Thyroid gland (tissue), 4 donors: ENCODE measurements at regions not wholly inside any gene's neighbourhood (a gene's known extent, or its start where the extent isn't known, plus 50 kb on each side); places are given as distances from the start of the nearest gene placed in this dataset.
A peak's percentile ranks its signal among the peaks of the same experiment; 100 is the strongest.

Source experiments
- DNase-seq, 2 donors: peaks; one replicate each; pipeline ENCODE4 v3.0.0-alpha.2; 2019
- H3K27ac ChIP-seq, 3 donors: fragments of 200-600 bp; sonication (generic); 1 replicate in 2 of 3; 2 replicates in 1 of 3; pipeline ENCODE4 v1.5.1; 2016 to 2019; ENCODE audit warnings: mild to moderate bottlenecking in 1 of 3, moderate library complexity in 1 of 3
- H3K27me3 ChIP-seq: fragments of 200-600 bp; sonication (generic); one replicate; pipeline ENCODE4 v1.5.1; 2019
- H3K36me3 ChIP-seq, 2 donors: fragments of 200-600 bp; sonication (generic); one replicate each; pipeline ENCODE4 v1.5.1; 2016 to 2019
- H3K4me1 ChIP-seq, 2 donors: fragments of 200-600 bp; sonication (generic); one replicate each; pipeline ENCODE4 v1.5.1; 2017 to 2019
- H3K4me3 ChIP-seq, 3 donors: fragments of 200-600 bp; sonication (generic); replicated peaks in 1 of 3; 1 replicate in 2 of 3; 2 replicates in 1 of 3; pipeline ENCODE4 v1.5.1; 2016; ENCODE audit warnings: mild to moderate bottlenecking in 1 of 3
- H3K9me3 ChIP-seq: fragments of 200-600 bp; sonication (generic); one replicate; pipeline ENCODE4 v1.5.1; 2017
- POLR2A ChIP-seq, 2 donors: fragments of 450-650 bp; IDR thresholded peaks; one replicate each; pipeline ENCODE4 v1.6.1; 2017; ENCODE audit warnings: antibody characterized with exemption in 2 of 2, mild to moderate bottlenecking in 2 of 2, moderate library complexity in 1 of 2
- WGBS, 2 donors: methylation state at CpG; one replicate each; pipeline ENCODE4 v1.1.5; 2017; 5-methylcytosine and 5-hydroxymethylcytosine counted together
- intact Hi-C: fragments of 100-400 bp; cut with DNase I; formaldehyde crosslinking; loops from one replicate; pipeline ENCODE4 v1.15.1; 2023
- TF ChIP-seq, protein P1 (sequence below), 6 experiments: fragments of 200-600 bp in 3 of 6; fragments of 450-650 bp in 3 of 6; sonication (generic) in 3 of 6; IDR thresholded peaks; one replicate each; pipeline ENCODE4 v1.5.1; 2016 to 2019; ENCODE audit warnings: antibody characterized with exemption in 6 of 6, mild to moderate bottlenecking in 2 of 6, inconsistent platforms in 1 of 6, moderate library complexity in 1 of 6

DNA sequence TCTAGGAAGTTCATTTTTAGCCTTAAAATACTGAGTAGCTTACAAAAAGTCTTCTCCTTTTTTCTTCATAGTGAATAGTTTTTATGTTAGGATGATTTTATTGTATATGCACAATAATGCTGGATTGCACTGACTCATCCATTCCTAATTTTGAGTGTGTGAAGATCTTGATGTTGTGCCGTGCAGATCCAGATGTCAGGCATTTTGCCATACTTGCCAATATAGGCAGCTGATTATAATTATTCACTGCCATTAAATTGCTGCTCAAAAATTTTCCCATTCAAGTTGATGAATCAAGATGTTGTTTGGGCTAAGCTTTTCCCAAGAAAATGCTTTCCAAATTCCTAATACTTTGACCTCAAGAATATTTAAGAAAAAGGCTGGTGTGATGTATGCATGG, 218.3 kb downstream of the AHR start:
- H3K27ac ChIP-seq, result no peak overlapping the region
- H3K27me3 ChIP-seq, result no peaks in the 10 kb centered on the region
- no peak for DNase-seq
- 81 to 91% methylated on average over 1 of the region's 1 CpG for WGBS, 2 donors
- no peaks in the 10 kb centered on the region for H3K36me3 ChIP-seq
- TF ChIP-seq, protein P1, sequence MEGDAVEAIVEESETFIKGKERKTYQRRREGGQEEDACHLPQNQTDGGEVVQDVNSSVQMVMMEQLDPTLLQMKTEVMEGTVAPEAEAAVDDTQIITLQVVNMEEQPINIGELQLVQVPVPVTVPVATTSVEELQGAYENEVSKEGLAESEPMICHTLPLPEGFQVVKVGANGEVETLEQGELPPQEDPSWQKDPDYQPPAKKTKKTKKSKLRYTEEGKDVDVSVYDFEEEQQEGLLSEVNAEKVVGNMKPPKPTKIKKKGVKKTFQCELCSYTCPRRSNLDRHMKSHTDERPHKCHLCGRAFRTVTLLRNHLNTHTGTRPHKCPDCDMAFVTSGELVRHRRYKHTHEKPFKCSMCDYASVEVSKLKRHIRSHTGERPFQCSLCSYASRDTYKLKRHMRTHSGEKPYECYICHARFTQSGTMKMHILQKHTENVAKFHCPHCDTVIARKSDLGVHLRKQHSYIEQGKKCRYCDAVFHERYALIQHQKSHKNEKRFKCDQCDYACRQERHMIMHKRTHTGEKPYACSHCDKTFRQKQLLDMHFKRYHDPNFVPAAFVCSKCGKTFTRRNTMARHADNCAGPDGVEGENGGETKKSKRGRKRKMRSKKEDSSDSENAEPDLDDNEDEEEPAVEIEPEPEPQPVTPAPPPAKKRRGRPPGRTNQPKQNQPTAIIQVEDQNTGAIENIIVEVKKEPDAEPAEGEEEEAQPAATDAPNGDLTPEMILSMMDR (IDR thresholded peaks at IDR 0.05), result no peak
- no peak for TF ChIP-seq POLR2A (IDR thresholded peaks at IDR 0.05)
- H3K4me3 ChIP-seq, result no peak overlapping the region
- no peaks in the 10 kb centered on the region for H3K9me3 ChIP-seq
- intact Hi-C loops, result no loop called here
- peaks cover 9% of the 10 kb centered on the region in 2 donors for H3K4me1 ChIP-seq

DNA sequence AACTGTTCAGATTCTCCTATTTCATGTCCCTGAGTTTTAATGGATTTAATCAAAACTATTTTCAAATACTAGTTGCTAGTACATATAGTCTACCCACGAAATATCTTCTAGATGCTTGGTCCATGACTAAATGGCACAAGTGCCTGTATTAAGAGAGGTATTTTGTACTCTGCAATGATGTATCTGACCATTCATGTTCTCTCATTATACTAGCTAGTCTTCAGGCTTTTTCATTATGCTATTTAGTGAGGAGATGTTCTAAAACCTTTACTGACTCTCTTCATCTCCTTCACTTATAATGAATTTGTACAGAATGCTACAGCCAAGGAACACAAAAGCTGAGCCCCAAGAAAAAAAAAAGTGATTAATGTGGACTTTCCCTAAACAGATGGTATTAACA, 222.5 kb downstream of the AHR start:
- no peak for TF ChIP-seq POLR2A (IDR thresholded peaks at IDR 0.05)
- TF ChIP-seq, protein P1 (IDR thresholded peaks at IDR 0.05), result no peak
- 79 to 91% methylated on average over 1 of the region's 1 CpG for WGBS, 2 donors
- intact Hi-C loops, result no loop called here
- DNase-seq, result no peak
- Histone ChIP-seq H3K27ac (peak overlapping the region in 1 of 3 donors; percentile 67), H3K27me3 (no peaks in the 10 kb centered on the region), H3K9me3 (no peaks in the 10 kb centered on the region), H3K4me3 (no peak overlapping the region), H3K4me1 (peaks cover 18 to 30% of the 10 kb centered on the region in 2 donors), H3K36me3 (no peaks in the 10 kb centered on the region)

DNA sequence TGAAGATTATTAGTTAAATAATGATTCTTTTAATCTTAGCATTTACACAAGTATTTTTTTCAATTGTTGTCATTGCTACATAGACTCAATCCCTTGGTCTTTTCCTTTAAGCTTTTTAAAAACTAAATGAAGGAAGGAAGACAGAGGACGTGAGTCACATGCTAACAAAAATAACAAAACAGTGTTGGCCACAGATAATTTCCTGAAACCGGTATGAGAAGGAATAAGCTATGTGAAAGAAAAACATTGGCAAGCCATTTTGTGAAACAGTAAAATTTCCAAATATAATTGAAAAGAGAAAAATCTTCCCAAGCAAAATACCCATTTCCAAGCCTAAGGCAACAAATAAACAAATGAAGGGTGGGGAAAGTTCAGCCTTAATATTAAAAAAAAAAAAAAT, 223.0 kb downstream of the AHR start:
- H3K36me3 ChIP-seq, result no peaks in the 10 kb centered on the region
- no peak for DNase-seq
- peak overlapping the region; percentile 10 to 67 (median 38) for H3K27ac ChIP-seq
- peaks cover 18 to 30% of the 10 kb centered on the region in 2 donors for H3K4me1 ChIP-seq
- no peaks in the 10 kb centered on the region for H3K27me3 ChIP-seq
- 2% methylated on average over 2 of the region's 2 CpGs for WGBS, 2 donors
- TF ChIP-seq POLR2A (IDR thresholded peaks at IDR 0.05), result no peak
- TF ChIP-seq, protein P1 (IDR thresholded peaks at IDR 0.05), result no peak
- no peaks in the 10 kb centered on the region for H3K9me3 ChIP-seq
- intact Hi-C loops, result no loop called here
- H3K4me3 ChIP-seq, result no peak overlapping the region

DNA sequence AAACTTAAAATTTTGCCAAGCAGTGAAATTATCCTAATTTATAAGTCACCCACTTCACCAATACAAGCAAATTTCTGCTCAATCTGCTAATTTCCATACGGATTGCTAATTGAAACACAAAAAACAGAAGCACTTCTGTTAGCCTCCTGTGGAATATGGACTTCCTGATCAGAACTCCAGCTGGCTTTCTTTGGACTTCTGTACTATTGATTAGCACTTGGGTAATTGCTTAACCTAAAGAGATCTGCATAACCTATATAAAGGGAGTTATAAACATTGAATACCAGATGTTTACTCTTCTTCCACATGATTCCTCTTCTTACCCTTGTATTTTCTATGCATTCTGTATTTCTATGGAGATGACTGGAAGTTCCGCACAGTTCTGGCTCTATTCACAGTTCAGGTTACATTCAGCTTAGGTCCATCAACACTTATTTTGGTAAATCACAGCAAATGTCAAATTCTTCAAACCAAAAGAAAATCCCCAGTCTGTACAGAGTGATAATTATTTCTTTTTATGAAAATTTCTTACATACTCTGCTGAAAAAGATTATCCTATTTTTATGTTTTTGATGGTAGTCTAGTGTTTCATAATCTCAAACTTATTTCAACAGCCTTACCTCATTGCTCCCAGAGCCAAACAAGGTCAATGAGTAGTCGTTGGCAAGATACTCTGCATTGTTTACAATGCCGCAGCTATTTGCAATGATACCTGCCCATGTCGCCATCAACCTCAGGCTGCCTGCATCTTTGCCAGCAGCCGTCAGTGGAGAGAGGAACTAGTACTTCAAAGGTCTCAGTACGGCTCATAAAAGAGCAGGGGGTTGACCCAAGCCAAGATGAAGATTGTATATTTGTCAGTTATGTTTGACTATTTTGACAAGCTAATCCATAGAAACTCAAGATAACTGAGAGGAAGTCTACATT, 225.6 kb downstream of the AHR start:
- H3K4me3 ChIP-seq, result no peak overlapping the region
- peaks cover 18 to 30% of the 10 kb centered on the region in 2 donors for H3K4me1 ChIP-seq
- H3K27ac ChIP-seq, result peak overlapping the region in 2 of 3 donors; percentile 19 to 44
- TF ChIP-seq POLR2A (IDR thresholded peaks at IDR 0.05), result no peak
- TF ChIP-seq, protein P1 (IDR thresholded peaks at IDR 0.05), result no peak
- intact Hi-C loops, result no loop called here
- WGBS, 2 donors, result 36 to 51% methylated on average over 7 of the region's 7 CpGs
- no peaks in the 10 kb centered on the region for H3K36me3 ChIP-seq
- peak; percentile 5 to 19 for DNase-seq
- no peaks in the 10 kb centered on the region for H3K27me3 ChIP-seq
- no peaks in the 10 kb centered on the region for H3K9me3 ChIP-seq

- H3K4me1 ChIP-seq, result peaks cover 18 to 30% of the 10 kb centered on the region in 2 donors
- no peak for DNase-seq
- no peaks in the 10 kb centered on the region for H3K9me3 ChIP-seq
- intact Hi-C loops, result no loop called here
- WGBS, 2 donors, result 73 to 81% methylated on average over 3 of the region's 3 CpGs
- no peaks in the 10 kb centered on the region for H3K36me3 ChIP-seq
- H3K27me3 ChIP-seq, result no peaks in the 10 kb centered on the region
- H3K27ac ChIP-seq, result peak overlapping the region in 1 of 3 donors; percentile 44
- H3K4me3 ChIP-seq, result no peak overlapping the region
- no peak for TF ChIP-seq POLR2A (IDR thresholded peaks at IDR 0.05)
These were observed 226.3 kb downstream of the AHR start for GRCh38 chr7:17524746-17525145.
